WTC11 (cell line): ENCODE measurements at regions not wholly inside any gene's neighbourhood (a gene's known extent, or its start where the extent isn't known, plus 50 kb on each side); places are given as distances from the start of the nearest gene placed in this dataset.

ENCODE experiments used
- CBFB ChIP-seq: sonication (generic); formaldehyde crosslinking; IDR thresholded peaks from 2 replicates; pipeline ENCODE4 v1.8.1; 2022; ENCODE audit warnings: mild to moderate bottlenecking, low read depth, missing genetic modification reagents
- CTCF ChIP-seq: fragments of 200-600 bp; IDR thresholded peaks from 2 replicates; pipeline ENCODE4 v1.8.0; 2022; ENCODE audit warnings: antibody characterized with exemption
- E2F1 ChIP-seq: sonication (generic); formaldehyde crosslinking; IDR thresholded peaks from 2 replicates; pipeline ENCODE4 v1.8.0; 2022; ENCODE audit warnings: mild to moderate bottlenecking, missing genetic modification reagents
- FOXJ3 ChIP-seq: sonication (generic); formaldehyde crosslinking; IDR thresholded peaks from 2 replicates; pipeline ENCODE4 v1.9.0; 2021; ENCODE audit warnings: missing genetic modification reagents, mild to moderate bottlenecking, borderline replicate concordance
- KAT7 ChIP-seq: sonication (generic); formaldehyde crosslinking; IDR thresholded peaks from 2 replicates; pipeline ENCODE4 v1.8.1; 2023; ENCODE audit warnings: missing genetic modification reagents, mild to moderate bottlenecking, borderline replicate concordance

- TF ChIP-seq CBFB (CRISPR knock-in tag) (no peak), FOXJ3 (no peak), CTCF (no peak), KAT7 (CRISPR knock-in tag) (no peak), E2F1 (CRISPR knock-in tag) (no peak)
Observed at GRCh38 chr20:57768519-57768918, 58.7 kb upstream of the PMEPA1 start.
